Natural killer cell treated with Interleukin-12 subunit alpha and Interleukin-12 subunit beta and Interleukin-15 and Interleukin-18, amount 100 ng/mL, for 72 hours (primary cell): ENCODE measurements at regions not wholly inside any gene's neighbourhood (a gene's known extent, or its start where the extent isn't known, plus 50 kb on each side); places are given as distances from the start of the nearest gene placed in this dataset.

Source experiments
- ATAC-seq, 2 donors: fragments of 150-1000 bp; cut with Tn5 transposase in 1 of 2; sonication (Bioruptor Pico), chemical (Tn5 transposase) in 1 of 2; 2 replicates each; pipeline ENCODE4 v1.10.0; 2021
- DNase-seq: peaks from one replicate; pipeline ENCODE4 v3.0.0; 2022; ENCODE audit warnings: low spot score
- H3K27ac Mint-ChIP-seq, 2 donors: 1 replicate in 1 of 2; 2 replicates in 1 of 2; pipeline ENCODE4 v1.8.0; 2022; ENCODE audit warnings: mixed read lengths in 2 of 2, mild to moderate bottlenecking in 1 of 2, moderate library complexity in 1 of 2
- H3K27me3 Mint-ChIP-seq, 2 donors: 1 replicate in 1 of 2; 2 replicates in 1 of 2; pipeline ENCODE4 v1.8.0; 2022; ENCODE audit warnings: mixed read lengths in 2 of 2
- H3K36me3 Mint-ChIP-seq: one replicate; pipeline ENCODE4 v1.8.0; 2022; ENCODE audit warnings: mixed read lengths
- H3K4me1 Mint-ChIP-seq, 2 donors: 1 replicate in 1 of 2; 2 replicates in 1 of 2; pipeline ENCODE4 v1.8.0; 2022; ENCODE audit warnings: low read depth in 2 of 2, mixed read lengths in 2 of 2, mild to moderate bottlenecking in 1 of 2
- H3K4me3 Mint-ChIP-seq: one replicate; pipeline ENCODE4 v1.8.0; 2022; ENCODE audit warnings: mixed read lengths
- H3K9me3 Mint-ChIP-seq: 2 replicates; pipeline ENCODE4 v1.8.0; 2022; ENCODE audit warnings: mixed read lengths

- no peak for ATAC-seq
- DNase-seq, result no peak
- Mint-ChIP-seq H3K27ac (no peak overlapping the region), H3K27me3 (no peaks in the 10 kb centered on the region), H3K36me3 (no peaks in the 10 kb centered on the region), H3K4me1 (no peaks in the 10 kb centered on the region), H3K9me3 (peaks cover 7% of the 10 kb centered on the region), H3K4me3 (no peak overlapping the region)
These were observed 76.8 kb upstream of the DDX53 start for GRCh38 chrX:22922961-22923360.

GRCh38 chrX:22934640-22935039 lies 65.1 kb upstream of the DDX53 start:
- H3K27me3 Mint-ChIP-seq, result no peaks in the 10 kb centered on the region
- no peak overlapping the region for H3K4me3 Mint-ChIP-seq

GRCh38 chrX:22944945-22945344 lies 54.8 kb upstream of the DDX53 start:
- DNase-seq (no peak), ATAC-seq (no peak)
- H3K27ac Mint-ChIP-seq, result no peak overlapping the region
- H3K27me3 Mint-ChIP-seq, result no peaks in the 10 kb centered on the region
- H3K4me3 Mint-ChIP-seq, result no peak overlapping the region
- H3K36me3 Mint-ChIP-seq, result no peaks in the 10 kb centered on the region
- no peaks in the 10 kb centered on the region for H3K4me1 Mint-ChIP-seq
- H3K9me3 Mint-ChIP-seq, result peaks cover 3% of the 10 kb centered on the region

More at GRCh38 chrX:22934640-22935039, 65.1 kb upstream of the DDX53 start:
- ATAC-seq (no peak), DNase-seq (no peak)
- no peaks in the 10 kb centered on the region for H3K4me1 Mint-ChIP-seq
- H3K9me3 Mint-ChIP-seq, result no peaks in the 10 kb centered on the region
- no peak overlapping the region for H3K27ac Mint-ChIP-seq
- no peaks in the 10 kb centered on the region for H3K36me3 Mint-ChIP-seq
